GM12878 (cell line): ENCODE measurements at regions not wholly inside any gene's neighbourhood (a gene's known extent, or its start where the extent isn't known, plus 50 kb on each side); places are given as distances from the start of the nearest gene placed in this dataset.

Experiments
- ATAC-seq: fragments of 200-7000 bp; cut with Tn5 transposase; 3 replicates; pipeline ENCODE4 v1.9.1; 2020; ENCODE audit warnings: mild to moderate bottlenecking, moderate library complexity
- BruUV-seq: library from RNA; stranded (reverse); fragments of 400-500 nt; replicated peaks from 2 replicates; lab custom pipeline; 2021; lab: Mats Ljungman, UMichigan
- CTCF ChIA-PET: fragments of 300-600 bp; sonication (Branson Sonifier 250); formaldehyde crosslinking; extraction: SDS; loops from one replicate; lab custom pipeline; 2021; ENCODE audit warnings: inconsistent platforms; lab: Yijun Ruan, JAX
- POLR2A ChIA-PET: fragments of 350-600 bp; formaldehyde crosslinking; extraction: SDS; loops from one replicate; lab custom pipeline; 2021; ENCODE audit warnings: inconsistent platforms; lab: Charles Lee
- RAD21 ChIA-PET: fragments of 300-600 bp; sonication (Branson Sonifier 250); formaldehyde crosslinking; loops from one replicate; lab custom pipeline; 2023; ENCODE audit warnings: antibody characterized with exemption; ENCODE audit not compliant: unreplicated experiment; lab: Charles Lee
- SMC1A ChIA-PET: fragments of 300-600 bp; sonication (Branson Sonifier 250); formaldehyde crosslinking; loops from one replicate; lab custom pipeline; 2023; ENCODE audit not compliant: unreplicated experiment, uncharacterized antibody; lab: Charles Lee
- DNase-seq: peaks from one replicate; pipeline ENCODE4 v3.0.0-alpha.2; 2011; ENCODE audit warnings: low read depth, low spot score
- FAIRE-seq: peaks from 3 replicates; lab custom pipeline; 2011; peaks lifted over from hg19 to GRCh38; lab: Jason Lieb, UNC
- H2AFZ ChIP-seq: 2 replicates; pipeline ENCODE4 v1.6.0; 2011; ENCODE audit warnings: low read depth, low read length, control low read depth; ENCODE audit not compliant: control insufficient read depth
- H3K27ac ChIP-seq: 2 replicates; pipeline ENCODE4 v1.5.1; 2011; ENCODE audit warnings: control low read depth; ENCODE audit not compliant: control insufficient read depth, insufficient read depth
- H3K27me3 ChIP-seq, 2 experiments: replicated peaks in 1 of 2; 2 replicates each; pipeline versions ENCODE4 v1.6.0 to v1.6.1; 2011; ENCODE audit warnings: low read length in 1 of 2; ENCODE audit not compliant: control insufficient read depth in 2 of 2, insufficient read depth in 2 of 2
- H3K36me3 ChIP-seq, 2 experiments: 2 replicates each; pipeline ENCODE4 v1.5.1; 2011; ENCODE audit warnings: low read length in 1 of 2; ENCODE audit not compliant: control insufficient read depth in 2 of 2, insufficient read depth in 2 of 2
- H3K4me1 ChIP-seq: 2 replicates; pipeline ENCODE4 v1.6.1; 2011; ENCODE audit warnings: mild to moderate bottlenecking, low read length, moderate library complexity, mixed read lengths; ENCODE audit not compliant: control insufficient read depth, insufficient read depth
- H3K4me2 ChIP-seq: 2 replicates; pipeline ENCODE4 v1.6.0; 2011; ENCODE audit warnings: control low read depth; ENCODE audit not compliant: control insufficient read depth, insufficient read depth
- H3K4me3 ChIP-seq: fragments of 200-600 bp; sonication (generic); 2 replicates; pipeline ENCODE4 v1.5.1; 2016
- H3K79me2 ChIP-seq: 2 replicates; pipeline ENCODE4 v1.6.0; 2011; ENCODE audit warnings: low read length; ENCODE audit not compliant: control insufficient read depth, insufficient read depth
- H3K9ac ChIP-seq: 2 replicates; pipeline ENCODE4 v1.8.0; 2011; ENCODE audit warnings: low read length, control low read depth, mixed read lengths; ENCODE audit not compliant: control insufficient read depth, insufficient read depth
- H3K9me3 ChIP-seq: replicated peaks from 3 replicates; pipeline ENCODE4 v1.5.1; 2011; ENCODE audit warnings: mild to moderate bottlenecking, low read length; ENCODE audit not compliant: control insufficient read depth, insufficient read depth
- H4K20me1 ChIP-seq: 2 replicates; pipeline ENCODE4 v1.6.0; 2011; ENCODE audit not compliant: control insufficient read depth, insufficient read depth
- GATAD2B ChIP-seq: fragments of 450-650 bp; conservative IDR thresholded peaks from 2 replicates; pipeline ENCODE4 v1.6.1; 2017; ENCODE audit warnings: low read depth, mild to moderate bottlenecking, moderate library complexity
- POU2F2 ChIP-seq: IDR thresholded peaks from 3 replicates; pipeline ENCODE4 v1.6.1; 2011; ENCODE audit warnings: low read depth, mild to moderate bottlenecking, low read length, borderline replicate concordance
- SMARCA5 ChIP-seq: fragments of 450-650 bp; IDR thresholded peaks from 2 replicates; pipeline ENCODE4 v1.6.1; 2017; ENCODE audit warnings: mild to moderate bottlenecking
- TCF12 ChIP-seq: IDR thresholded peaks from 2 replicates; pipeline ENCODE4 v1.6.1; 2011; ENCODE audit warnings: low read depth, mild to moderate bottlenecking, low read length
- WGBS: methylation state at CpG from one replicate; pipeline ENCODE4 v1.1.6; 2016; ENCODE audit warnings: low lambda C conversion rate; ENCODE audit not compliant: insufficient replicate concordance, insufficient coverage; ENCODE audit errors: missing lambda C conversion rate; 5-methylcytosine and 5-hydroxymethylcytosine counted together
- in situ Hi-C: fragments of 300-500 bp; cut with MboI; formaldehyde crosslinking; loops from 9 replicates; pipeline ENCODE4 v1.14.3; 2018; ENCODE audit warnings: mixed read lengths
- intact Hi-C: fragments of 100-400 bp; cut with micrococcal nuclease; formaldehyde crosslinking; loops from one replicate; pipeline ENCODE4 v1.14.2; 2022; ENCODE audit not compliant: unreplicated experiment
- TF ChIP-seq, protein P1 (sequence below): fragments of 450-650 bp; IDR thresholded peaks from 2 replicates; pipeline ENCODE4 v1.6.1; 2017; ENCODE audit warnings: mild to moderate bottlenecking, low read depth, inconsistent platforms; ENCODE audit not compliant: poor library complexity, severe bottlenecking
- TF ChIP-seq, protein P2 (sequence below): fragments of 450-650 bp; formaldehyde crosslinking; IDR thresholded peaks from 2 replicates; pipeline ENCODE4 v1.4.0; 2022; ENCODE audit warnings: mild to moderate bottlenecking, moderate library complexity

DNA sequence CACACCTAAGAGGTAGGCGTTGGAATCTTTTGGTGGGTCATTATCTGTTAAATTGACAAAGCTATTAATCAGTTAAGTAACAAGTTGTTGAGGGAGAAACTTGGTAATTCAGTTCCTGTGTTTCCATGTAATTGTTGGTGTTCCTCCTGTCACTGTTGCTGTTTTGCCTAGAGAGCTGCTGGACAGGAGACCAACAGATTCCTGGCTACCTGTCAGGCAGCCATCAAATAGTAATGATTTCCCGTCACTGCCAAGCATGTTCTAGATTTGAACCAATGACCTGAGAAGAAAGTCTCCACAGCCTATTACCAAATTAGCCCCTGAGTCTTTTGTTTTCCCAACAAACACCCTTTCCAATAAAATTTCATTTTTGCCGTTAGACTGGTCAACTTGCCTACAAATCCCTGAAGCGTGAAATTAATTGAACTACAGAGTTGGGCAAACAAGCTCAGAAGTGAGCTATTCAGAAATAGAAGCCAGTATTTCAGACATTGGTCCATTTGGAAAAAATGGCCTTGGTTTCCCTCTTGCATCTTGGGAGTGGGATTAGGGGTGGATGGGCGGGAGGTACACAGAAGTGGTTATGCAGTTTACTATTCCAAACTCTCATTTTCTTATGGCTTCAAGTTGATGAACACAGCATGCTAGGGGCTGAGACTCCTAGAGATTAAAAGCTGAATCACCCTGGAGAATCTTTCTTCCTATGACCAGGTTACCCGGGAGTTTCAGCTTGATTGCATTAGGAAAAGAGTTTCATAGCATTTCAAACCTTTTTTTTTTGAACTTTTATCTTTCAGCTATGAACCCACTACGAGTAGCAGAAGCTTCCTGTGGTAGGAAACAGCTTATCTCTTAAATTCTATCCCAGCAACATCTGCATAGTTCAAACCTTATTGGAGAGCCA, 262.8 kb upstream of the MAF start:
- H3K4me3 ChIP-seq: no peak overlapping the region
- ATAC-seq (no peak), FAIRE-seq (no peak), DNase-seq (no peak)
- ChIA-PET POLR2A (no interaction called here), CTCF (interaction anchor here (0.6 kb wide), 1 partner anchor 55 kb away, joined by 4 read pairs; no protein-coding TSS in a partner anchor), RAD21 (no interaction called here), SMC1A (no interaction called here)
- TF ChIP-seq, protein P1, sequence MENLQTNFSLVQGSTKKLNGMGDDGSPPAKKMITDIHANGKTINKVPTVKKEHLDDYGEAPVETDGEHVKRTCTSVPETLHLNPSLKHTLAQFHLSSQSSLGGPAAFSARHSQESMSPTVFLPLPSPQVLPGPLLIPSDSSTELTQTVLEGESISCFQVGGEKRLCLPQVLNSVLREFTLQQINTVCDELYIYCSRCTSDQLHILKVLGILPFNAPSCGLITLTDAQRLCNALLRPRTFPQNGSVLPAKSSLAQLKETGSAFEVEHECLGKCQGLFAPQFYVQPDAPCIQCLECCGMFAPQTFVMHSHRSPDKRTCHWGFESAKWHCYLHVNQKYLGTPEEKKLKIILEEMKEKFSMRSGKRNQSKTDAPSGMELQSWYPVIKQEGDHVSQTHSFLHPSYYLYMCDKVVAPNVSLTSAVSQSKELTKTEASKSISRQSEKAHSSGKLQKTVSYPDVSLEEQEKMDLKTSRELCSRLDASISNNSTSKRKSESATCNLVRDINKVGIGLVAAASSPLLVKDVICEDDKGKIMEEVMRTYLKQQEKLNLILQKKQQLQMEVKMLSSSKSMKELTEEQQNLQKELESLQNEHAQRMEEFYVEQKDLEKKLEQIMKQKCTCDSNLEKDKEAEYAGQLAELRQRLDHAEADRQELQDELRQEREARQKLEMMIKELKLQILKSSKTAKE: no peak
- TF ChIP-seq TCF12: no peak
- no peak for TF ChIP-seq SMARCA5
- TF ChIP-seq POU2F2: no peak
- TF ChIP-seq GATAD2B: no peak
- TF ChIP-seq, protein P2, sequence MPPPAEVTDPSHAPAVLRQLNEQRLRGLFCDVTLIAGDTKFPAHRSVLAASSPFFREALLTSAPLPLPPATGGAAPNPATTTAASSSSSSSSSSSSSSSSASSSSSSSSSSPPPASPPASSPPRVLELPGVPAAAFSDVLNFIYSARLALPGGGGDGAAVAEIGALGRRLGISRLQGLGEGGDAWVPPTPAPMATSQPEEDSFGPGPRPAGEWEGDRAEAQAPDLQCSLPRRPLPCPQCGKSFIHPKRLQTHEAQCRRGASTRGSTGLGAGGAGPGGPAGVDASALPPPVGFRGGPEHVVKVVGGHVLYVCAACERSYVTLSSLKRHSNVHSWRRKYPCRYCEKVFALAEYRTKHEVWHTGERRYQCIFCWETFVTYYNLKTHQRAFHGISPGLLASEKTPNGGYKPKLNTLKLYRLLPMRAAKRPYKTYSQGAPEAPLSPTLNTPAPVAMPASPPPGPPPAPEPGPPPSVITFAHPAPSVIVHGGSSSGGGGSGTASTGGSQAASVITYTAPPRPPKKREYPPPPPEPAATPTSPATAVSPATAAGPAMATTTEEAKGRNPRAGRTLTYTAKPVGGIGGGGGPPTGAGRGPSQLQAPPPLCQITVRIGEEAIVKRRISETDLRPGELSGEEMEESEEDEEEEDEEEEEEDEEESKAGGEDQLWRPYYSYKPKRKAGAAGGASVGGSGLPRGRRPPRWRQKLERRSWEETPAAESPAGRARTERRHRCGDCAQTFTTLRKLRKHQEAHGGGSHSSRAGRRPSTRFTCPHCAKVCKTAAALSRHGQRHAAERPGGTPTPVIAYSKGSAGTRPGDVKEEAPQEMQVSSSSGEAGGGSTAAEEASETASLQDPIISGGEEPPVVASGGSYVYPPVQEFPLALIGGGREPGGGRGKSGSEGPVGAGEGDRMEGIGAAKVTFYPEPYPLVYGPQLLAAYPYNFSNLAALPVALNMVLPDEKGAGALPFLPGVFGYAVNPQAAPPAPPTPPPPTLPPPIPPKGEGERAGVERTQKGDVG (CRISPR knock-in tag): no peak
- no peaks in the 10 kb centered on the region for H4K20me1 ChIP-seq
- no peaks in the 10 kb centered on the region; the same call in 2 of the 3 replicates for H3K9me3 ChIP-seq
- in situ Hi-C loops: no loop called here
- H3K27me3 ChIP-seq: no peaks in the 10 kb centered on the region
- WGBS: 46% methylated on average over 7 of the region's 7 CpGs
- H3K27ac ChIP-seq: no peak overlapping the region
- no peaks in the 10 kb centered on the region; the same call in 1 of the 2 replicates for H3K4me1 ChIP-seq
- no peak overlapping the region for H2AFZ ChIP-seq
- no peaks in the 10 kb centered on the region for H3K79me2 ChIP-seq
- no peaks in the 10 kb centered on the region for H3K36me3 ChIP-seq
- no TSS peak for BruUV-seq
- intact Hi-C loops: no loop called here
- no peak overlapping the region for H3K4me2 ChIP-seq
- H3K9ac ChIP-seq: no peak overlapping the region
